GM12872 (cell line): ENCODE measurements at regions not wholly inside any gene's neighbourhood (a gene's known extent, or its start where the extent isn't known, plus 50 kb on each side); places are given as distances from the start of the nearest gene placed in this dataset.

Experiments
- CTCF ChIP-seq: IDR thresholded peaks from 3 replicates; pipeline ENCODE4 v1.5.1; 2011; ENCODE audit warnings: low read depth, mild to moderate bottlenecking, low read length, moderate library complexity; ENCODE audit not compliant: insufficient read depth

- no peak for TF ChIP-seq CTCF
These were observed 292.2 kb downstream of the PYDC2 start for GRCh38 chr3:191753196-191753595.

DNA sequence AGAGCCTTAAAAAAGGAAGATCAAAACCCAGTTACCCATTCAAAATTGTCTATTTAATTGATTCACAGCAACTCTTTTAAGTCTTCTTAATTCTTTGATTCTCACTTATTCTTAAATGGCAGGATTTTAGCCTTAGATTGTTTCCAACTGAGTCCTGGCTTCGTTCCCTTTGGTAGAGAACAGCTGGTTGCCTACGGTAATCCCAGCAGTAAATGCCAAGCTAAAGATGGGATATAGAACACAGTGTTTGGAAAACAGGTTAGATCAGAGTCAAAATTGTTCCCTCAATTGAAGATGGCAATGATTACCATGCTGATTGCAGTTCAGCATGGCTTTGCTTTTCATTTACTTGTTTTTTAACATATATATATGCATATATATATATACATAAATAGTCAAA lies 300.9 kb downstream of the PYDC2 start:
- no peak for TF ChIP-seq CTCF

GRCh38 chr3:191762323-191762960 lies 301.5 kb downstream of the PYDC2 start:
- no peak for TF ChIP-seq CTCF

GRCh38 chr3:191768421-191768820 lies 307.5 kb downstream of the PYDC2 start:
- peak; percentile 56; the same call in 2 of the 3 replicates for TF ChIP-seq CTCF

- no peak for TF ChIP-seq CTCF
These were observed 309.6 kb downstream of the PYDC2 start for GRCh38 chr3:191770541-191770940.

DNA sequence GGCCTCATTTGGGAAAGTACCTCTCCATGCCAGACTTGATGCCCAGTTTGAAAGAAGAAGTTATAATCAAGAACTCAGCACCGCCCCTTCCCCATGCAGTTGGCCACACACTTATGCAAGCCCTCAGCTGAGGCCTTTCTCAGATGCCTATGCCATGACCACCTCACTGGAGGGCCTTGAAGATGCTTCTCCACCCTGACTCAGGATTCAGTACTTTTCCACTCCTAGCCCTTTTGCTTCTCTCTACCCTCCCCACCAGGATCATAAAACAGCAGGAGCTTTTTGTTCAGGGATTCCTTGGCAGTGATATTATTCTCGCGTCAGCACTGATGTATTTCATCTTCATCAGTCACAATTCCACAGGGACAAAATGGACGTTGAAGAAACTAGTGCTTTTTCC lies 313.5 kb downstream of the PYDC2 start:
- no peak for TF ChIP-seq CTCF

DNA sequence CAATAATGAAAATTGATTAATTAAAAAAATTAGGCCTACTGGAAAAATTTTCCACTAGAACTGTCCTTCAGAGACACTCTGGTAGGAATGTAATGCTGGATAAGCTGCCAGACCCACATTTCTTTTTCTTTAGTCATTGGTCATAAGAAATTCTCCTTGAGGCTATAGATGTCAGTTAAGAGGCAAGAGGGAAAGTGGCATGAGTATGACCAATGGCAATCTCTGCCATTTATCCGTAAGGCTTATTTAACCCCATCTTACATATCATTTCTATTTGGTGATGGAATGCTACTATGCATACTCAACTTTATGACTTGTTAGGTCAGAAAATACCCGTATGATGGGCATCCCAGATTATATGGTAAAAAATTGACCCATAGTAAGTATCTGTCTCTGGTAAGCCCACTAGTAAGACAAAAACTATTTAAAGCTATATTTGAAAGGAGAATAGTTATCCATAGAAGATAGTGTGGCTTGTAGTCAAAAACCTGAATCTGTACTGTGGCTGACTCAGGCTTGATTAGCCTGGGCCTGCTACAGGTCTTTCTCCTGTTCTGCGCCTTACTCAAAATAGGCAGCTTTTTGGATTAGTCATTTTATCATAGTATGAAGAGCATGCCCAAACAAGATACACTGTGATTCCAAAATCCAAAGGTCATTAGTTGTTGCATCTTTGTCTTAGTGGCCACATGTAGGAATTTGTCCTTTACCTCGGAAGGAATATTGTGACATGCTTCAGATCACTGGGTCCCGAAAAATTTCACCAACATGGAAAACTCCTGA lies 314.7 kb downstream of the PYDC2 start:
- no peak for TF ChIP-seq CTCF
